SHP77 (cell line): ENCODE measurements at regions not wholly inside any gene's neighbourhood (a gene's known extent, or its start where the extent isn't known, plus 50 kb on each side); places are given as distances from the start of the nearest gene placed in this dataset.
A peak's percentile ranks its signal among the peaks of the same experiment; 100 is the strongest.

Experiments used
- DNase-seq, 2 experiments: peaks; one replicate each; lab custom pipeline; 2025; lab: John Stamatoyannopoulos, UW

DNA sequence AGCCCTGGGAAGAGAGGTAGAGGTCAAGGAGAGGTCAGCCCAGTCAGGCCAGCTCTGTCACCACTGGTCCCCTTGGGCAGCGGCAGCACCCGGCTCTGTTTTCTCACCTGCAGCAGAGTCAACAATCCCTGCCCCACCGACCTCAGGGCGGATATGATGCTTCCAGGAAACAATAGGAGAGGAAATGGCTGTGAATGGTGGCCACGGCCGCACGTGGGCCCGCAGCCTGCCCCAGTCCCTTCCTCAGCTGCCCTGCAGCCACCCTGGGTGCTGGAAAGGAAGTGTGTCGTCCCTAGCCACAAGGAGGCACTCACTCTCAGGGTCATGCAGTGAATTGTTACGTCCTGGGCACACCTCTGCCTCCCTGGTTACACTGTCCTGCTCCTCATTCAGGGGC, 92.5 kb upstream of the ENPP6 start:
- peak; percentile 58 to 68 for DNase-seq

DNA sequence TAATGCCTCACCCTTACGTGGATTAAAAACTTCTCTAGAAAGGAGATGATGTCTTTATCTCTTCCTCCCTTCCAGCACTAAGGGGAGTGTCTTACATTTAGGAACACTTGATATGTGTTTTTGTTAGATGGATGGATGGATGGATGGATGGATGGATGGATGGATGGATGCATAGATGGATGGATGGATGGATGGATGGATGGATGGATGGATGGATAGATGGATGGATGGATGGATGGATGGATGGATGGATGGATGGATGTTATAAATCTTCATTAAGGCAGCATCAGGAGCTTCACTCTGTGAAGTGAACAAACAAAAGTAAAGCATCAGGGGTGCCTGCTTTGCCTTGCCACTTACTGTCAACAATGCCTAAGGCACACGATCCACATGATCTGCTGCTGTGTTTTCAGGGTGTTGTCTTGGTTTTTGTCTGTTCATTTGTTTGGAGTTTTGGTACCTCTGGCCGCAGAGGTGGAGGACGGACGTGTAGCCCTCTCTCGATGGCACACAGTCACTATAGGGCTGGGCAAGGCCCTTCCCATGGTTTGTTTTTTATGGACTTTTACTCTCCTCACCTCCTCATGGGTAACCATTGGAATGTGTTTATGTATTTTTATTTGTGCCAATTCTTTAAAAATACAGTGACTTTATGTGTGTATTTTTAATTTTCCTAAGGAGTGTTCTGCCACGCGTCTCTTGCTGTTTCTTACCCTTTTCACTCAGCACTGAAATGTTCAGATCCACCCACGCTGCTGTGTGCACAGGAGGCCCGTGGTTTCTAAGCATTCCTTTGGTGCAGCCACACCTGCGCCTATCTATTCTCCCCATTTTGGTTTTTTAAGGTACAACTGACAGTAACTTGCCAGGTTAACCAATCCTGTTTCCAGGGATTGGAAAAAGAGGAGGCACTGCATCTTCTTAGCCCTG, 91.8 kb upstream of the ENPP6 start:
- DNase-seq, result no peak

DNA sequence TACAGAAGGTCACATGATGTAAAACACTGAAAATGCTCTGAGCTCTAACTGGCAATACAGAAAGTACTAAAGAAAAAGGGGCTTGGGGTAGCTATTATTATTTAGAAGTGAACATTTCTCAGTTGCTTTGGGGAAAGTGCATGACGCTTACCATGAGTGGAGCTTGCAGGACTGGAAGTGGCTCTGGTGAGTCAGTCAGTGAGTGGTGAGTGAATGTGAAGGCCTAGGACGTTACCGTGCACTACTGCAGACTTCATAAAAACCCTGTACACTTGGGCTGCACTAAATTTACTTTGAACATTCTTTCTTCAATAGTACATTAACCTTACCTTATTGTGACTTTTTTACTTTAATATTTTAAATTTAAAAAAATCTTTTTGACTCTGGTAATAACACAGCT, 89.3 kb upstream of the ENPP6 start:
- no peak for DNase-seq

DNA sequence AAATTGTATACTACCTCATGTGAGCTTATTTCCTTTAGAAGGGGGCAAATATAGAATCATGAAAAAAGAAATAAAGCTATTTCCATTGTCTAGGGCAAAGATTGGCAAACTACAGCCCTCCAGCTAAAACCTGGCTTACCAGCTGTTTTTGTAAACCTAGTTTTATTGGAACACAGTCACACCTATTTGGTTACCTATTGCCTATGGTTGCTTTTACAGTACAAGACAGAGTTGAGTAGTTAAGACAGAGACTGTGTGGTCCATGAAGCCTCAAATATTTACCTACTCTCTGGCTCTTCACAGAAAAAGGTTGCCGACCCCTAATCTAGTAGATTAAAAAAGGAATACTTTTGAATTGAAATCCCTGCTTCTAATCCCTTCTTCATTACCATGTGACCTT, 88.8 kb upstream of the ENPP6 start:
- DNase-seq, result no peak

DNA sequence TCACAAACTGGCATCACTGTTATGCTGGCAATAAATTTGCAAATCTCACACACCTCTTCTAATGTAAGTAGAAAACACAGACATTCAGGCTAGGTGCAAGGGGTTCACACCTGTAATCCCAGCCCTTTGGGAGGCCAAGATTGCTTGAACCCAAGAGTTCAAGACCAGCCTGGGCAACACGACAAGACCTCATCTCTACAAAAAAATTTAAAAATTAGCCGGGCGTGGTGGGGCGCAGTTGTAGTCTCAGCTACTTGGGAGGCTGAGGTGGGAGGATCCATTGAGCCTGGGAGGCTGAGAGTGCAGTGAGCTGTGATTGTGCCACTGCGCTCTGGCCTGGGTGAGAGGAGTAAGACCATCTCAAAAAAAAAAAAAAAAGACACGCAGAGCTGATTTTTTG, 83.1 kb upstream of the ENPP6 start:
- DNase-seq, result no peak

DNA sequence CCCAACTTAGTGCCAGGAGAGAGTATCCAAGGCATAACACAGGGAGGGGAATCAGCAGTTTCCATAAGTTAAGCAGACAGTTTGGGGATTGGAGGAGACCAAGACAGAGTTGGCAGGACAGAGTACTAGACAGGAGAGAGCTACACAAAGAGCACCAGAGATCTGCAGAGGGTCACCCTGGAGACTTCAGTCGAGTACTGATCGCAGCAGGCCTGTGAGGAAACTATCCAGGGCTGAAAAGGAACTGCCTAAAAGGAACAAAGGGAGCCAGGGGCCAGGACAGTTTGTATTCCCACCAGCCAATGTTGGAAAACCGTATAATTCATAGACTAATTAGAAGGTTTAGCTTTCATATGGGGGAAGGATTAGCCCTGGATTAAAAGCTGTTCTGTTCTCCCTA, 80.6 kb upstream of the ENPP6 start:
- DNase-seq, result no peak

DNA sequence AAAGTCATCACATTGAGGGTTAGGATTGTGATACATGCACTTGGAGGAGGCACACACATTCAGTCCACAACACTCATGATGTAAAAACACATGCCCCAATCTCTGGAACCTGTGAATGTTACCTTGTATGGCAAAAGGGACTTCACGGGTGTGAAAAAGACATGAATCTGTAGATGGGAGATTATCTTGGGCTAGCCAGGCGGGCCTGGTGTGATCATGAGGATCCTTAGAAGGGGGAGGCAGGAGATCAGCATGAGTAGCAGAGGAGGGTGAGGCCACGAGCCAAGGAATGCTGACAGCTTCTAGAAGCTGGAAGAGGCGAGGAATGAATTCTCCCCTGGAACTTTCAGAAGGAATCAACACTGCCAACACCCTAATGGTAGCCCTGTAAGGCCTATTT, 77.5 kb upstream of the ENPP6 start:
- no peak for DNase-seq

DNA sequence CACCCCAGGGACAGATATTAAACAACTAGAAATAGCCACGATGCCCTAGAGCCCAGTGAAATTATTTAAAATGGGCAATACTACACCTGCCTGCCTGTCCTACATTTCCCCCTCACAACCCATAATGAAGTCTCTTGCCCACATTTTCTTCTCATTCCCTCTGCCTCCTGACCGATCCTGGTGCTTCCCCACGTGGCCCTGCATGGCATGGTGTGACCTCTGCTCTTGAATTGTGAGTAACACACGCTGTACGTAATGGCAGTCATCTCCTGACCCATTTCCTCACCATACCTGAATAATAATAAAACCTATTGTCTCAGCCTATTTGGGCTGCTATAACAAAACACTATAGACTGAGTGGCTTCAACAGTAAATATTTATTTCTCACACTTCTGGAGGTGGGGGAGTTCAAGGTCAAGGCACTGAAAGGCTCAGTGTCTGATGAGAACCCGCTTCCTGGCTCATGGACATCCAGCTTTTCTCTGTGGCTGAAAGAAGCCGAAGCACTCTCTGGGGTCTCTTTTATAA, 77.0 kb upstream of the ENPP6 start:
- no peak for DNase-seq

DNA sequence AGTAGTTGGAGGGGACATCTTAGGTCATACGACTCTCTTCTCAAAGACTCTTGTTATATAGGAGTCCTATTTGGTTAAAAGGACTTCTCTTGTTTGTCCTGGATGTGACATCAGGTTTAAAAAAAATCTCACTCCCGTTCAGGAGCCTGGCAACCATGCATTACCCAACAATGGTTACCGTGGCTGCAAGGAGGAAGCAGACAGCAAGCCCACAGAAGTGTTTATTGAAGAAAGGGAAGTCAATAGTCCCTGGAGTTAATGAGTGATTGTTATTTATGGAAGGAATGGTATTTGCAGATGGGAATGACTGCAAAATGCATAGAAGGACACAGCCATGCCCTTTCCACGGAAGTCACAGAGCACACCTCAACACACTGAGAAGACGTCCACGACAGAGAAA, 75.9 kb upstream of the ENPP6 start:
- DNase-seq, result no peak

DNA sequence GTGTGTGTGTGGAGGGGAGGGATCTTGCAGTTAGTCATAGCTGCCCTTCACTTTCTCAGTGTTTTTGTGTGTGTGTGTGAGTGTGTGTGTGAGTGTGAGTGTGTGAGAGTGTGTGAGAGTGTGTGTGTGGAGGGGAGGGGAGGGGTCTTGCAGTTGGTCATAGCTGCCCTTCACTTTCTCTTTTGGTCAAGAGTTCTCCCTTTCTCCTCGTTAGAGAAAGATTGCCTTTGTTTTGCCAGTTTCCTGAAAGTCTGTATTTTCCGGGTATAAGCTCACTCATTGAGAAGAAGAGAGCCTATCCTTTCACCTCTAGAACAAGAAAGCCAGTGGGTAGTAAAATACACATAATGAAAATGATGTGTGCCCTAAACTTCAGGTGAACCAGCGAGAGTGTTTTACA, 75.2 kb upstream of the ENPP6 start:
- no peak for DNase-seq

DNA sequence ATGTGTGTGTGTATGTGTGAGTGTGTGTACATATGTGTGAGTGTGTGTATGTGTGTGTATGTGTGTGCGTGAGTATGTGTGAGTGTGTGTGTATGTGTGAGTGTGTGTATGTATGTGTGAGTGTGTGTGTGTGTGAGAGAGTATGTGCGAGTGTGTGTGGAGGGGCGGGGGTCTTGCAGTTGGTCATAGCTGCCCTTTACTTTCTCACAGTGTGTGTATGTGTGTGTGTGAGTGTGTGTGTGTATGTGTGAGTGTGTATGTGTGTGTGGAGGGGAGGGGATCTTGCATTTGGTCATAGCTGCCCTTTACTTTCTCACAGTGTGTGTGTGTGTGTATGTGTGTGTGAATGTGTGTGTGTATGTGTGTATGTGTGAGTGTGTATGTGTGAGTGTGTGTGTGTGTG, 74.8 kb upstream of the ENPP6 start:
- no peak for DNase-seq

DNA sequence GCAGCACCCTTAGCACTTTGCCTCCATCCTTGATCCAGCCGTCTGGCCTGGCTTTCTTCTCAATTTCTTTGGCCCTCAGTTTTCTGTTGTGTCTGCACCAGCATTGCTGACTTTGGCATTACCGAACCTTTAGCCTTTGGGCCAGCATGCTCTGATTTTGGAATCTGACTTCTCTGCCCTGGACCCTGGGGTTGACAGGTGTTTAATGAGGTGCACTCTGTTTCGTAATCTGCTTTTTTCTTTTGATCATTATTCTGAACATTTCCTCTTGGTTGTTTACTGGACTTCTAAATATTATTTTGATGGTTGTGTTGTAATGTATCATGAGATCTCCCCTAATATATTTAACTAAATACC, 71.5 kb upstream of the ENPP6 start:
- DNase-seq, result no peak

DNA sequence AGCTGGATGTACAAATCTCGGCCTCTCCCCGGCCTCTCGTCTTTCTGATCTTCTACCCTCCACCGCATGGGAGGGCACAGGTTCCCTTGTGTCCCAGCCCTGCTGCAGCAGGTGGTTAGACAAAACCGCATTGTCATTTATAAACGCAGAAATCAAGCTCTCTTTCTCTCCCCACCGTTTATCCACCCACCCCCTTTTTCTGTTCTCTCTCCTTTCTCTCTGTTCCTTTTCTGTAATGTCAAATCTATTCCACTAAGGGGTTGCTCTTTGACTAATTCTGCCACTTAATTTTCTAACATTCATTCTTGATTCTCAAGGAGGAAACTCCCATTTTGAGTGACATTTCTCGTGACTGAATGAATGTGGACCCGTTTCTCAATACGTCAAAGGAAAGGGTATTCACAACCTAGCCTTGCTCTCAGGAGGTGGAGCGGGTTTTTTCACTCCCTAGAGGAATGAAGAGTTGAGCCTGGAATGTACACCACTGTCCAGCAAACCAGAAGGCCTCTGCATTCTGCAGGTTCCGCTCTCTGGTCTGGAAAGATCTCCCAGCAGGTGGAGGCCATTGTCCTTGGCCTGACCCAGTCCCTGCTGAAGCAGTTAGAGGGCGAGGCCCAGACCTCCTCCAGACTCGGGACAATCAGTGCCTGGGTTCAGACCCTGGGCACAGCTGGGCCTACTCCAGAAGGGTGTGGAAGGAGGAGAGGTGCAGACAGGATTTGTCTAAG, 70.9 kb upstream of the ENPP6 start:
- DNase-seq, result no peak

DNA sequence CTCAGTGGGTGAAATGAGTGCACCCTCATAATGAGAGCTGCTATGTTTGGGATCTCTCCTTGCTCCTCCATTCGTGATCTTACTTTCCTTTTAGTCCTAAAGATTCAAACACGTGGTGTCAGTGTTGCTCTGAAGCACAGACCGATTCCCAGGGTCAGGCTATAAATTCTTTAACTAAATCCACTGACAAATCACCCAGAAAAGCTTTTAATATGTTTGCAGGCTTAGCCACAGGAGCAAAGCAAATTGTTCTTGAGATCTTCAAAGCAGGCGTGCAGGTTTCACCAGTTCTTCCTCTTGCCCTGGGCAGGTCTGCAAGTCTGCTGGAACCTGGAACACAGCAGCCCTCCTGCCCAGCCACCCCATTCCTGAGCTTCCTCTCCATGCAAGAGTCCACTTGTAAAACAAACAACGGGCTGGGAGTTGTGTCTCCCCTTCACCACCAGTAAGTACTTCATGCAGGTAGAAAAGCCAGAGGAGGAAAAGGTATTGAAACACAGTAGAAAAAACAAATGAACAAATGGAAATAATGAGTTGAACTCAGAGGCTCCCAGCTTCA, 70.1 kb upstream of the ENPP6 start:
- no peak for DNase-seq

DNA sequence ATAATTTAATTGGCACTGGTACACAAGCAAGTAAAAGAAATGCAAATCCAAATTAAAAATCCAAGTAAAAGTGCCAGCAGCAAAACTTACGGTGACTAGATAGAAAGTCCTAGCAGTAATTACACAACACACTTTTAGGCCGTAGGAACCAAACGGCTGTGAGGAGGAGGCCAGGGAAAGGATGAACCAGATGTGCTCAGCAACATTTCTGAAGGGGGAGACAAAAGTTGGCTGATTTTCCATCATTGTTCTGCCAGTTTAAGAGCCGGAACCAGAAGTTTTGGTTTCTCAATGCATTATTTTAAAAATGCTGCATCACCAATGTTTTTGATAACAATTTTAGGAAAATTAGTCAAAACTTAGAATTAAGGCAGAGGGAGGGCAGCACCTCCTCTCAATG, 68.7 kb upstream of the ENPP6 start:
- no peak for DNase-seq

DNA sequence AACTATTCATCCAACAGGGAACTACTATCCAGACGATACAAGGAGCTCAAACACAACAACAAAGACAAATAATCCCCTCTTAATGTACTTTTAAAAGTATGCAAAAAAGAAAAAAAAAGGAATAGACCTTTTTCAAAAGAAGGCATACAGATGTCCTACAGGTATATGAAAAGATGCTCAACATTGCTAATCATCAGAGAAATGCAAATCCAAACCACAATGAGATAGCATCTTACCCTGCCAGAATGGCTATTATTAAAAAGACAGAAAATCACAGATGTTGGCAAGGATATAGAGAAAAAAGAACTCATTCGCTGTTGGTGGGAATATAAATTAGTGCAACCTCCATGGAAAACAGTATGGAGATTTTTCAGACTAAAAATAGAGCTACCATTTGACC, 67.1 kb upstream of the ENPP6 start:
- no peak for DNase-seq

DNA sequence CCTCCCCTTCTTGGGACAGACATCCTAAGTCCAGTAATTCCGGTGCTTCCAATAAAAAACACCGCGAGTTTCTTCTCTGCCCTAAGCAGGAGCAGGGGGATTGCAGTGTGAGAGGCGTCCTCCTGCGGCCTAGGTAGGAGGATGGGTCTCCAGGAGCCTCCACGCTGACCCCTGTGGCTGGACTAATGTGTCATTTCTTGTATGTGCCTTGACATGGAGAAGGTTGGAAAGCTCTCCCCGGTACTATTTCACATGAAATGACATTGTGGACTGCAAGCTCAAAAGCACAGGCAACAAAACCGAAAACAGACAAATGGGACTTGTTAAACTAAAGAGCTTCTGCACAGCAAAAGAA, 66.6 kb upstream of the ENPP6 start:
- DNase-seq, result peak; percentile 26 to 29

DNA sequence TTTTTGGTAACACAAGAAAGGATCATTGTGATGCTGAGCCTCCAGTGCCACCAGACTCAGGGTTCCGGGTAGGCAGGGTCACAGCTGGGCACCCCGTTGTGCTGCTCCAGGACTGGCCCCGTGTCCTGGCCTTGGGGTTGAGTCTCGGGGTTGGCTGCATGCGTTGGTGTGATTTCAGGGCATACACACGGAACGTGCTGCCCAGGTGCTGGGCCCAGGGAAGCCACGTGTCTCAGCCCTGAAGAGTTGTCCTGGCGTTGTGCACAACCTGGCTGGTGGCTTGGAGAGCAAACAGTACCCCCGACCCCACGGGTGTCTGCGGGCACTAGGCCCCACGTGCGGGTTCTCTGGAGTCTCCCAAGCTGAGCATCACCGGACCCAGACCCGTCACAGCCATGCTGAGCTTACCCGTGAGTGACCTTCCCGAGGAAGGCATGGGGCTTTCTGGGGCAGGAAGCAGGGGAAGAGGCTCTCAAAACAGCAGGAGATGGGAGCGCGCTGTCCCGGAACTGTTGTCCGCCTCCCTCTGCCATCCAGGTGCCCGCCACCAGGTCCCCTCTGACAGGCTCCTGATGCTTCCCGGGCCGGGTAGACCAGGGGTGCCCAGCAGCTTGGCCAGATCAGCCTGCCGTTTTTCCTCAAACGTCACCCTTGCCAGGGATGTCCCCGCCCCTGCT, 66.1 kb upstream of the ENPP6 start:
- DNase-seq, result no peak

DNA sequence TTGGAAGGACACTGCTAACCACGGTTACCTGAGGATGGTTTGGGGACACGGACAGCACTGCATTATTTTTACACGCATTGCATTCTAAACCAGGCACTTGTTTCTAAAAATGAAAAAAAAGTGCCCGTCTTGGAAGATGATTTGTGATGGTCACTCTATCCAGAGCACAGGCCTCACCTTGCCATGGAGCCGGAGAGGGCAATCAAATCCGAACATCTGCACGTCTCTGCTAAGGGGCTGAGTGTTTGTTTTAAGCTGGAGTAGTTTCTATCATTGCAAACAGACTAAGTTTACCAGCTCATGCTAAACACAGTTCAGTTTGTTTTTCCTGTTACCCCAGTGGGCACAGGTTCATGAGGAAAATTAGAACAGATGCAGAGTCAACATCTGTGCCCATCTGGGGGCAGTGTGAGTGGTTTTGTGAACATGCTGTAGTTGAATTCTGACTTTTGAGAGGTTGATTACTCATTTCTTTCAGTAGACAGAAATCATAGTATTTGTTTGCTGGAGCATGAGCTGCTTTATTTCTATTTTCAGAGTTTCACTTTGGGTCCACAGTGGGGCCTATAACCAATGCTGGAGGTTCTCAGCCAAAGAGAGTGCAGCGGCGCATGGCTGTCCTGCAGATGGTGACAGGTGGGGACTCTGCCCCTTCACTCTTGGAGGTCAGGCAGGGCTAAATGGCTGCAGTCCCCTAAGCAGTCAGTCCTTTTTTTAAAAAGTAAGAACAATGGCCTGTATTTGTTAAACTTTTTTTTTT, 65.4 kb upstream of the ENPP6 start:
- DNase-seq, result peak in 1 of 2 experiments; percentile 24

DNA sequence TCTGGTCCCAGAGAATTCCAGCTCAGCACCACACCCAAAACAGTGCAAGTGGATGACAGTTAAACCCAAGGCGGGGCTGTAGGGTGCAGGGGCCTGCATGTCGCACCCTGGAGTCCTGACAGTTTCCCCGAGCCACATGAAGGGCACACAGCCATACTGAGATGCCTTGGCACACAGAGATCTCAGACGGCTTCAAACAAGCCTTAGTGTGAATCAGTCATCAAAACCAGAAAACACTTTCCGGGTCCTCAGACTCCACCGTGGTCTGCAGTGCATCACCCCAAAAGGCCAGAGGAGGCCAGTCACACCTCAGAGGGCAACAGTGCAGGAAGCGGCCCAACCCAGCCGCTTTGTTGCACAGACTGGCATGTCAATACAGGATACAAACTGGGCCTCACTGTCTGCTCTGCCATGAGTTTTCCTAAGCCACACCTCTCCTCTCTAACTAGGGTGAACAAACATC, 64.6 kb upstream of the ENPP6 start:
- peak; percentile 20 to 29 for DNase-seq
